HL-60 (cell line): ENCODE measurements at regions not wholly inside any gene's neighbourhood (a gene's known extent, or its start where the extent isn't known, plus 50 kb on each side); places are given as distances from the start of the nearest gene placed in this dataset.

Experiments
- CTCF ChIP-seq: IDR thresholded peaks from one replicate; pipeline ENCODE4 v1.5.1; 2011; ENCODE audit warnings: low read length, control low read depth, inconsistent platforms; ENCODE audit not compliant: insufficient read depth
- GABPA ChIP-seq: IDR thresholded peaks from 2 replicates; pipeline ENCODE4 v1.6.1; 2012; ENCODE audit warnings: low read depth
- POLR2AphosphoS5 ChIP-seq: IDR thresholded peaks from 2 replicates; pipeline ENCODE4 v1.6.1; 2012; ENCODE audit warnings: low read depth
- REST ChIP-seq: IDR thresholded peaks from 2 replicates; pipeline ENCODE4 v1.6.1; 2012; ENCODE audit warnings: low read depth; ENCODE audit not compliant: insufficient replicate concordance

- TF ChIP-seq GABPA = no peak
- no peak for TF ChIP-seq CTCF
- no peak for TF ChIP-seq REST
- TF ChIP-seq POLR2AphosphoS5 = no peak
Observed at GRCh38 chr9:682633-683508, 158.6 kb upstream of the DMRT1 start.
